Lung (tissue), 11 donors: ENCODE measurements at regions not wholly inside any gene's neighbourhood (a gene's known extent, or its start where the extent isn't known, plus 50 kb on each side); places are given as distances from the start of the nearest gene placed in this dataset.

Experiments
- ATAC-seq: fragments of 200-7000 bp; cut with Tn5 transposase; one replicate; pipeline ENCODE4 v1.9.1; 2020; ENCODE audit warnings: moderate number of reproducible peaks; ENCODE audit not compliant: insufficient read depth, low FRiP score
- DNase-seq, 3 donors: peaks; one replicate each; pipeline ENCODE4 v3.0.0-alpha.2; 2013 to 2017
- H3K27ac ChIP-seq, 2 donors: one replicate each; pipeline ENCODE4 v1.5.1; 2013; ENCODE audit warnings: mild to moderate bottlenecking in 2 of 2, moderate library complexity in 2 of 2, control low read depth in 1 of 2, inconsistent platforms in 1 of 2, low read depth in 1 of 2, low read length in 1 of 2
- H3K27me3 ChIP-seq, 3 donors: one replicate each; pipeline ENCODE4 v1.5.1; 2013; ENCODE audit warnings: low read length in 2 of 3; ENCODE audit not compliant: control insufficient read depth in 3 of 3, insufficient read depth in 3 of 3
- H3K36me3 ChIP-seq, 4 donors: one replicate each; pipeline ENCODE4 v1.5.1; 2013; ENCODE audit warnings: low read length in 4 of 4, mild to moderate bottlenecking in 1 of 4, moderate library complexity in 1 of 4; ENCODE audit not compliant: control insufficient read depth in 4 of 4, insufficient read depth in 4 of 4
- H3K4me1 ChIP-seq, 5 donors: one replicate each; pipeline ENCODE4 v1.5.1; 2013; ENCODE audit warnings: low read length in 5 of 5, mild to moderate bottlenecking in 2 of 5, moderate library complexity in 1 of 5; ENCODE audit not compliant: control insufficient read depth in 5 of 5, insufficient read depth in 5 of 5
- H3K4me3 ChIP-seq: one replicate; pipeline ENCODE4 v1.5.1; 2013; ENCODE audit warnings: mild to moderate bottlenecking, control low read depth, moderate library complexity
- H3K9ac ChIP-seq, 2 donors: one replicate each; pipeline ENCODE4 v1.5.1; 2013; ENCODE audit warnings: low read length in 2 of 2, control low read depth in 1 of 2; ENCODE audit not compliant: insufficient read depth in 1 of 2
- H3K9me3 ChIP-seq, 4 donors: one replicate each; pipeline ENCODE4 v1.5.1; 2013; ENCODE audit warnings: low read length in 3 of 4, mild to moderate bottlenecking in 1 of 4, moderate library complexity in 1 of 4; ENCODE audit not compliant: control insufficient read depth in 4 of 4, insufficient read depth in 3 of 4
- CTCF ChIP-seq: IDR thresholded peaks from 2 replicates; pipeline ENCODE4 v1.5.1; 2012; ENCODE audit warnings: mild to moderate bottlenecking; ENCODE audit errors: control extremely low read depth, extremely low read depth
- WGBS, 2 donors: extraction: QIAGEN DNeasy Blood & Tissue Kit; methylation state at CpG; one replicate each; pipeline ENCODE4 v1.1.7; 2013; 5-methylcytosine and 5-hydroxymethylcytosine counted together
- donor health status: control.
- donor health status: control.
- donor health status: Bipolar disorder and iron deficiency.
- donor health status: healthy.
- donor health status: DM: yes; HTN: yes; CAD: no.

DNA sequence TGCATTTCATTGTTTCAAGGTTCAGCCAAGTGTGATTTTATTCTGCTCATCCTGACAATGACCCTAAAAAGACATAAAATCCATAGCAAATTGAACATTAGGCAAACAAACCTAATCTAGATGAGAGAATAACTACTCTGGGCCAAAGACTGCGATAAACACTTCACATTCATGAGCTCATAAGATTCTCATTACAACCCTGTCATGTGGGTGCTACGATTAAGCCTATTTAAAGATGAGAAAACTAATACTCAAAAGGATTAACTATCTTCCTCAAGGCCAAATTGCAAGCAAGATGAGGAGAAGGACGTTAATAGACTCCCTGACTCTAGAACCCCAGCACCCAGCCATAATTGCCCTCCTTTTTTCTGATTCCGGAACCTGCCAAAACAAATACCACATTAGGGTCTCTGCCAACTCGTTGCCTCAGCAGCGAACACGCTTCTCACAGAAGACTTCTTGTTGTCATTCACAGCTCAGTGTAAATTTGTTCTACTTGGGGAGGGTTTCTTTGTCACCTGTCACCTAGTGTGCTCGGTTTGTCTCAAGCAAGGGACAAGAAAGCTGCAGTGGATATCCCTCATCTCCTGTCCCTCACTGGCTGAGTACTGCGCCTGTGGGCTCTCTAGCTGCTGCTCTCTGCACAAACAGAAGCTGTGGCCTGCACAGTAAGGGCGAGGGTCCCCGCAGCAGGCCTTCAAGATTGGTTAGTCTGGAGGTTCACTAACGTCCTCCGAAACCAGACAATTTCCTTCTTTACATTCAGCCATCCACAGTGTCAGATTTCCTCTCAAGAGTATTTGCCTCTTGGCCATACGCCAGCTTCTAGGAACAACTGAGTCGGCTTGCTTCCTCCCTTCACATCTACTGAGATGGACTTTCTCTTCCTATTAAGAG, 200.0 kb upstream of the UBE2E2 start:
- 53 to 69% methylated on average over 15 of the region's 15 CpGs for WGBS, 2 donors
- no peak overlapping the region for H3K4me3 ChIP-seq
- H3K27ac ChIP-seq: no peak overlapping the region
- no peak overlapping the region for H3K9ac ChIP-seq
- no peaks in the 10 kb centered on the region for H3K36me3 ChIP-seq
- ATAC-seq (no peak), DNase-seq (peak; percentile 64 to 88 (median 82))
- TF ChIP-seq CTCF: no peak
- H3K4me1 ChIP-seq: peaks cover 0 to 26% (median 7%) of the 10 kb centered on the region in 5 donors
- H3K27me3 ChIP-seq: no peaks in the 10 kb centered on the region
- H3K9me3 ChIP-seq: no peaks in the 10 kb centered on the region

- WGBS, 2 donors: 89 to 97% methylated on average over 4 of the region's 4 CpGs
- no peaks in the 10 kb centered on the region for H3K36me3 ChIP-seq
- no peak overlapping the region for H3K9ac ChIP-seq
- no peak for TF ChIP-seq CTCF
- H3K9me3 ChIP-seq: no peaks in the 10 kb centered on the region
- no peaks in the 10 kb centered on the region for H3K27me3 ChIP-seq
- H3K4me3 ChIP-seq: no peak overlapping the region
- no peak for DNase-seq
- peaks cover 0 to 26% (median 7%) of the 10 kb centered on the region in 5 donors for H3K4me1 ChIP-seq
- H3K27ac ChIP-seq: no peak overlapping the region
- ATAC-seq: no peak
Measured at GRCh38 chr3:23003733-23004046, 199.4 kb upstream of the UBE2E2 start.

DNA sequence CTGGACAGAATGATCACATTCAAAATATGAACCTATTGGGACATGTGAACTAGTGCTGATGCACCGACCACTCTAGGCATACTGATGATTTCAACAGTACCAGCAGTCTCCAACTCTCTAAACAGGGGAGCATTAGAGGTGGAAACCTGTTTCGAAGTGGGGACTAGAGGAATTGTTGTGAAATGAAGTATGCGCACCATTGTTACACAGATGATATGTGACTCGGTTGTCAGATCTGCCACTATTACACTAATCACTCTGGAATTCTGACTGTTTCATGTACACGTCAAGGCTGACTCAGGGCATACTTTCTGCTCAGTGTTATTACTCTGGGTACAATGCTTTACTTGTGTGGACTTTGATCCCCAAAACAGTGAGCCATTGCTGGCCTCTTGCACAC, 198.2 kb upstream of the UBE2E2 start:
- H3K27ac ChIP-seq: no peak overlapping the region
- no peak for TF ChIP-seq CTCF
- H3K4me3 ChIP-seq: no peak overlapping the region
- DNase-seq: no peak
- no peaks in the 10 kb centered on the region for H3K27me3 ChIP-seq
- H3K9ac ChIP-seq: no peak overlapping the region
- peaks cover 0 to 26% (median 7%) of the 10 kb centered on the region in 5 donors for H3K4me1 ChIP-seq
- no peaks in the 10 kb centered on the region for H3K36me3 ChIP-seq
- no peak for ATAC-seq
- no peaks in the 10 kb centered on the region for H3K9me3 ChIP-seq
- WGBS, 2 donors: 92 to 95% methylated on average over 5 of the region's 5 CpGs
